ENCODE measurements at regions not wholly inside any gene's neighbourhood (a gene's known extent, or its start where the extent isn't known, plus 50 kb on each side); places are given as distances from the start of the nearest gene placed in this dataset.
A peak's percentile ranks its signal among the peaks of the same experiment; 100 is the strongest.

DNA sequence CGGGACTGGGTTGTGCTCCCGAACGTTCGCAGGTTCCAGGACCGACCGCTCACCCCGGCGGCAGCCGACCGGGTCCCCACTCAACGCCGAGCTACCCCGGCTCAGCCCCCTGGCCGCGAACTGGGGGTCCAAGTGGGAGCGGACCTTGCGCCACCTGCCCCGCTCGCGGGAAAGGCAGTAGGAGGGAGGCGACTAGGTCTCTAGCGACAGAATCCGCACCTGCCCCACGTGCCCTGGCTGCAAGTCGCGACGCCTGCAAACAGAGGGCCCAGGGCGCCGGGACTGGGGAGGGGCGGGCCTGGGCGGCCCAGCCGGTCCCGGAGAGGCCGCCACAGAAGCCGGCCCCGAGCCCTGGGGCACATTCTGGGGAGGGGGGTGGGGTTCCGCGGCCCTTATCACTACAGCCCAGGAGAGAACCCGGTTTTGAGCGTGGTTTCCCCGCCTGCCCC, 239.2 kb upstream of the CPNE8 start:
- H3K27ac ChIP-seq, result no peak overlapping the region
- TF ChIP-seq, protein P1, sequence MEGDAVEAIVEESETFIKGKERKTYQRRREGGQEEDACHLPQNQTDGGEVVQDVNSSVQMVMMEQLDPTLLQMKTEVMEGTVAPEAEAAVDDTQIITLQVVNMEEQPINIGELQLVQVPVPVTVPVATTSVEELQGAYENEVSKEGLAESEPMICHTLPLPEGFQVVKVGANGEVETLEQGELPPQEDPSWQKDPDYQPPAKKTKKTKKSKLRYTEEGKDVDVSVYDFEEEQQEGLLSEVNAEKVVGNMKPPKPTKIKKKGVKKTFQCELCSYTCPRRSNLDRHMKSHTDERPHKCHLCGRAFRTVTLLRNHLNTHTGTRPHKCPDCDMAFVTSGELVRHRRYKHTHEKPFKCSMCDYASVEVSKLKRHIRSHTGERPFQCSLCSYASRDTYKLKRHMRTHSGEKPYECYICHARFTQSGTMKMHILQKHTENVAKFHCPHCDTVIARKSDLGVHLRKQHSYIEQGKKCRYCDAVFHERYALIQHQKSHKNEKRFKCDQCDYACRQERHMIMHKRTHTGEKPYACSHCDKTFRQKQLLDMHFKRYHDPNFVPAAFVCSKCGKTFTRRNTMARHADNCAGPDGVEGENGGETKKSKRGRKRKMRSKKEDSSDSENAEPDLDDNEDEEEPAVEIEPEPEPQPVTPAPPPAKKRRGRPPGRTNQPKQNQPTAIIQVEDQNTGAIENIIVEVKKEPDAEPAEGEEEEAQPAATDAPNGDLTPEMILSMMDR (conservative IDR thresholded peaks at IDR 0.05; ENCODE audit: low read depth), result no peak
- no peak for DNase-seq (ENCODE audit: low spot score)
- ChIA-PET POLR2A (ENCODE audit: low non-redundant PET) (no interaction called here), CTCF (no interaction called here)

DNA sequence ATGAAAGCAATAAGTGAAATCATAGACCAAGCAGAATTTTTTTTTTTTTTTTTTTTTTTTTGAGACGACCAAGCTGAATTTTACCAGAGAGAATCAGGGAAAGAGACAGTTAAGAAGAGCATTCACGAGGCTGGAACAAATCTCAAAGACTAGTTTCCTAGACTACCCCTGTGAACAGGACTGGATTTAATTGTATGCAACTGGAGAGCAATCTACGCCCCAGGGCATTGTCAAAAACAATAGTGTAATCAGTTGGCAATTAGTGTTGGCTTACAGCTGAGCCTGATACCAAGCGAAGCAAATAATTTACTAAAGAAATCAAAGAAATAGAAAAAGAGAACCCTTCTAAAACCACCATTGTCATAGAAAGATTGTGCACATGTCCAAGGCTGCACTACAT, 232.9 kb upstream of the CPNE8 start:
- TF ChIP-seq, protein P1 (conservative IDR thresholded peaks at IDR 0.05; ENCODE audit: low read depth), result no peak
- CTCF ChIA-PET, result no interaction called here
- POLR2A ChIA-PET (ENCODE audit: low non-redundant PET), result no interaction called here
- no peak for DNase-seq (ENCODE audit: low spot score)
- no peak overlapping the region for H3K27ac ChIP-seq

DNA sequence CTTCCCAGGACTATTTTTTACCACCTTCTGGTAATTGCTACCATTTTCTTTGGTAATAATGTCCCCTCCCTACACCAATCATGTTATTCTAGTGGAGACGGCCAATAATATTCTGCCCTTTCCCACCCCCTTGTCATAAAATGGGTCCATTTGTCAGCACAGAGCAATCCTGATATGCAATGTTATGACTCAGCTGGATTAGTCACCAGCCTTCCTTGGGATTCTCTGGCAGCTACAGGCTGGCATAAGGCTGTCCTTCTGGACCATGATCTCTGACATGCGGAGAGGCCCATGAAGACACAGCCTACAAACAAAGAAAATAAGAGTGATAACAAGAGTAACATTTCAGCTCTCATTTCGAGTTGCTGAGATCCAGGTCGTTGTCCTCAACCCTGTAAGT, 222.0 kb upstream of the CPNE8 start:
- H3K27ac ChIP-seq, result no peak overlapping the region
- CTCF ChIA-PET, result interaction anchor here (0.5 kb wide), 1 partner anchor 223 kb away, joined by 3 read pairs; no protein-coding TSS in a partner anchor
- TF ChIP-seq, protein P1 (conservative IDR thresholded peaks at IDR 0.05; ENCODE audit: low read depth), result no peak
- POLR2A ChIA-PET (ENCODE audit: low non-redundant PET), result no interaction called here
- DNase-seq (ENCODE audit: low spot score), result peak; percentile 83

DNA sequence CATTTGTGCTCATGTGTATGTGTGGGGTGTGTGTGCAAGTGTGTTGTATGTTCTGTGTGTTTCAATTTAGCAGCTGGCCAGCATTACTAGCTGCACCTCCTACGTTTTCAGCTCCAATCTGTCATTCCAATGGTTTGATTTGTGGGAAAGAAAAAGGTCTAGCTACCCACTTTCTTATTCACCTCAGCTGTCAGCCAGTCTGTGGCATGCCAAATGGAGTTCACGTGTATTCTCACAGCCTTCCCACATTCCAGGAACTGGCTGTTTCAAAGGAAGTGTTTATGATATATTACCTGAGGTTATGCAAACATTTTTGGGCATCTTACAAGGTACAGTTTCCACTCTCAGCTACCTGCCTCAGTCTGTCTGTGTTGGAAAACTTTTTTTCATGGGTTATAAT, 220.2 kb upstream of the CPNE8 start:
- CTCF ChIA-PET, result interaction anchor here (0.6 kb wide), 1 partner anchor 567 kb away, joined by 3 read pairs; no protein-coding TSS in a partner anchor
- TF ChIP-seq, protein P1 (conservative IDR thresholded peaks at IDR 0.05; ENCODE audit: low read depth), result no peak
- no peak overlapping the region for H3K27ac ChIP-seq
- DNase-seq (ENCODE audit: low spot score), result no peak
- POLR2A ChIA-PET (ENCODE audit: low non-redundant PET), result no interaction called here

DNA sequence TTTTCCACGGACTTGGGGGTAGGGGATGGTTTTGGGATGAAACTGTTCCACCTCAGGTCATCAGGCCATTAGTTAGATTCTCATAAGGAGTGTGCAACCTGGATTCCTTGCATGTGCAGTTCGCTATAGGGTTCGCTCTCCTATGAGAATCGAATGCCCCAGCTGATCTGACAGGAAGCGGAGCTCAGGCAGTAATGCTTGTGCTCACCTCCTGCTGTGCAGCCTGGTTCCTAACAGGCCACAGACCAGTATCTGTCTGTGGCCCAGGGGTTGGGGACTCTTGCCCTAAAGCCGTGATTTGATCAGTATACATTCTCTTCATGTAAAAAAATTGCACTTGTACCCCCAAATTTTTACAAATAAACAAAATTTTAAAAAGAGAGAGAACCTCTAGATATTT, 219.4 kb upstream of the CPNE8 start:
- TF ChIP-seq, protein P1 (conservative IDR thresholded peaks at IDR 0.05; ENCODE audit: low read depth), result no peak
- ChIA-PET CTCF (no interaction called here), POLR2A (ENCODE audit: low non-redundant PET) (no interaction called here)
- no peak for DNase-seq (ENCODE audit: low spot score)
- no peak overlapping the region for H3K27ac ChIP-seq

DNA sequence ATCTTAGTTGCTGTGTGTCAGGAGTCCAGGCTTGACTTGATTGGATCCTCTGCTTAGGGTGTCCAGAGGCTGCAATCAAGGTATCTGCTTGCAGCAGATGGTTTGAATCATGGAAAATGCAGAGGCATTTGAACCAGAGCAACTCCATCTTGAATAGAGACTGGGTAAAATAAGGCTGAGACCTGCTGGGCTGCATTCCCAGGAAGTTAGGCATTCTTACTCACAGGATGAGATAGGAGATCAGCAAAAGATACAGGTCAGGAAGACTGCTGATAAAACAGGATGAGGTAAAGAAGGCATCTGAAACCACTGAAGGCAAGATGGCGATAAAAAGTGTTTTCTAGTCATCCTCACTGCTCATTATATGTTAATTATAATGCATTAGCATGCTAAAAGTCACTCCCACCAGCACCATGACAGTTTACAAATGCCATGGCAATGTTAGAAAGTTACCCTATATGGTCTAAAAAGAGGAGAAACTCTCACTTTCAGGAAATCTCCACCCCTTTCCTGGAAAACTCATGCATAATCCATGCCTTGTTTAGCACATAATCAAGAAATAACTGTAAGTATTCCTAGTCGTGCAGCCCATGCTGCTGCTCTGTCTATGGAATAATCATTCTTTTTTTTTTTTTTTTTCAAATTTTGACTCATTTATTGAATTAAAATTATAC, 218.3 kb upstream of the CPNE8 start:
- TF ChIP-seq, protein P1 (conservative IDR thresholded peaks at IDR 0.05; ENCODE audit: low read depth), result no peak
- H3K27ac ChIP-seq, result no peak overlapping the region
- CTCF ChIA-PET, result no interaction called here
- POLR2A ChIA-PET (ENCODE audit: low non-redundant PET), result no interaction called here
- no peak for DNase-seq (ENCODE audit: low spot score)

Data from RWPE1 (cell line).